HG03432 (cell line): ENCODE measurements at regions not wholly inside any gene's neighbourhood (a gene's known extent, or its start where the extent isn't known, plus 50 kb on each side); places are given as distances from the start of the nearest gene placed in this dataset.

Experiments used
- ATAC-seq: cut with Tn5 transposase; IDR thresholded peaks from one replicate; pipeline ENCODE4 v1.9.1; 2021; ENCODE audit warnings: mild to moderate bottlenecking, moderate library complexity; ENCODE audit not compliant: unreplicated experiment

DNA sequence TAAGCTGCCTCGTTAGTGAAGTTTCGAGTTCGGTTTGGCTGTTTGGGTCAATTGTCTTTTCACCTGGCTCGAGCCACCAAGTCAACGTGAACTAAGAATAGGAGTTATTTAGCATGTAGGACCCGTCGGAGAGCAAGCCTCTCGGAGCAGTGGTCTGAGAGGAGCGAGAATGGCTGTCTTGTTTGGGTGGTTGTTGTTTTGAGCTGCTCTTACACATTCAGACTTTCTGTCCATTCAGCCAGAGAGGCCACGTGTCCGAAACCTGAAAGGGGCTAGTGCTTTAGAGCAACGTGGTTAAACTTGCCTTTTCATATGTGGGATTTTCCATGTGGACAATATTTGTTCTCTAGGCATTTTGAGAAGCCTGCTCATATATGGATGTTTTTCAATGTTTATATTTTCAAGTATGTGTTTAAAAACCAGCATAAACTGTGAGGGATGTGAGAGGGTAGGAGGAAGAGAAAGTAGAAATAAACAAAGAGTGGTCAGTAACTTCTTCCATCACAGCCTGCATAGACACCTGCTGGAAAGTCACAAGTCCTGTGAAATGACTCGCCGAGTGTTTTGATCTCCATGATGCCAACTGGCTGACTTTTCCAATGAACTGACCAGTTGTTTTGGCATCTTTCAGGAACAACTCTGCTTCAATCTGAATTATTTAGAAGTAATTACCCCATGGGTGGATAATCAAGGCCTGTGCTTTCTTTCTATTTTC lies 221.0 kb downstream of the ASCL1 start:
- no peak for ATAC-seq

DNA sequence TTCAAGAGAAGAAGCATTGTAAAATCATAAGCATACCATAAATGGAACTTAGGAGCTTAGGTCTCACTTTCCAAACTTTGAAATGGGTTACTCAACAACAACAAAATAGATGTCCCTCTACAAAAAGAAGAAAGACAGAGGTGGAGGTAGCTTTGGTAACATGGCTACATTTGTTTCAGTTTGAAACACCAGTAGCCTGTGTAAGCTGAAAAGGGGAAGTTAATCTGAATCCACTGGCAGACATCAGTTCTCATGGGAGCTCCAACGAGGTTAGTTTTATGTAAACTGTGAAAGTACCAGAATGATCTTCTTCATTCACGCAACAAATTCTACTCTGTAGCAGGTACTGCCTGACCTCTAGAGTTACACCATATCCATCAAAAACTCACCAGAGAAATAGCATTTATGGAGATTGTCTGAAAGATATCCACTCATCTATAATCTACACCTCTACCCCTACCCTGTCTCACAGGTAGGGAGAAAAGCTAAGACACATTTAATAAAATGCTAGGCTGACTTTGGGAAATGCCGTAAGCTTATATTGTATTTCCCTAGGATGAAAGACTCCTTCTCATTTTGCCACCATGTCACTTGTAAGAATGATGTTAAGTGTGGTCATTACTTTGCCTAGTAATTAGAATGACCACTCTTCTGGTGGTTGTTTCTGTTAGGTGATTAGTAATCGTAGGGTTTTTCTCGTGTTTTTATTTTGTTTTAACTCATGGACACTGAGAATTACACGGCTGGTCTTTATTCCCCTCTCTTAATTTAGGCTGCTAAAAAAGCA lies 224.1 kb downstream of the ASCL1 start:
- ATAC-seq: peak; percentile 92

DNA sequence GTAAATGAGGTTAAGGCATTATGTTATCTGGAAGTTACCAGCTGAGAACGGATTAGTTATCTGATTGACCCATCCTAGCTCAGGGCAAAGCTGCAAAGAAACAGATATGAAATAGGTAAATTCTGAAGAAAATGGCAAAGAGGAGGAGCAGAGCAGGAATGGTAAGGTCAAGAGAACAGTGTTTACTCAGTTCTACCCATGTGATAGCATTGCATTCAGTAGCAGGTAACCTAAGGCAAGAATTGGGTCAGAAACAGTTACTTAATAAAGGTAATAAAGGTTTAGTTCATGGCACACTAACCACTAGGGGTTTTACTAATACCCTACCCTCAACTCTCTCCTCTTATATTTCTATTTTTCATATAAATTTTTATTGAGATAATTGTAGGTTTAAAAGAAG lies 224.8 kb downstream of the ASCL1 start:
- no peak for ATAC-seq

DNA sequence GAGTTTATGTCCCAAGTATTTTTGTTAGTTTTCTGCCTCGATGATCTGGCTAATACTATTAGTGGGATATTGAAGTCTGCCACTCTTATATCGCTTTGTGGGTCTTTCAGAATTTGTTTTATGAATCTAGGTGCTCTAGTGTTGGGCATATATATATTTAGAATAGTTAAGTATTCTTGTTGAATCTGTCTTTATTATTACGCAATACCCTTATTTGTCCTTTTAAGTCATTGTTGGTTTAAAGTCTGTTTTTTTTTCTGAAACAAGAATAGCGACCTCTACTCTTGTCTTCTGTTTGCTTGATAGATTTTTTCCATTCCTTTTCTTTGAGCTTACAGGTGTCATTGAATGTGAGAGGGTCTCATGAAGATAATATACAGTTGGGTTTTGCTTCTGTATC lies 239.0 kb downstream of the ASCL1 start:
- no peak for ATAC-seq

DNA sequence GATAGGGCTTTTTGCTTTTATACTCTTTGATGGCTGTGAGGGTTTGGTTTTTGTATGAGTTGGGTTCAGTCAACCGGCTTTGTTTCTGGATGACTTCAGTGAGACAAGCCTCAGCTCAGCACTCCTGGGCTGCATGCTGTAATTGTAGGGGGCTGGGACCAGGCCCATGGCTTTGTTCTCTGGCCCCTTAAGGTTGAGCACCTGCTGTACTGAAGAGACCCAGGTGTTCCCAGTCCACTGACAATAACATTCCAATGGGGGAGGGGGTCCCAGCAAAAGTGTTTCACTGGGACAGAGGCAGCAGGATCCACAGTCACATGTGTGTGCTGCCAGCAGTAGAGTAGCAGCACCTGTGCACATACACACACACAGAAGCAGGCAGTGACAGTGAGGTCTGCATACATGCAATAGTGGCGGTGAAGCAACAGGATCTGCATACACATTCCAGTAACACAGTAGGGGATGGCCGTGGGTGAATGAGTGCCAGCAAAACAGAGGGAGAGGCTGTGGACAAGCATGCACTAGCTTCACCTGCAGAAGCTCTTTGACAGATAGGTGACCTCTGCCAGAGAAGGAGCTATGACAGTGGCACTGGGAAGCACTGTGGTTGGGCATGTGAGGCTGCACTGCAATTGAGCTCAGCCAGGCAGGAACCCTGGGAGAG lies 240.4 kb downstream of the ASCL1 start:
- no peak for ATAC-seq

DNA sequence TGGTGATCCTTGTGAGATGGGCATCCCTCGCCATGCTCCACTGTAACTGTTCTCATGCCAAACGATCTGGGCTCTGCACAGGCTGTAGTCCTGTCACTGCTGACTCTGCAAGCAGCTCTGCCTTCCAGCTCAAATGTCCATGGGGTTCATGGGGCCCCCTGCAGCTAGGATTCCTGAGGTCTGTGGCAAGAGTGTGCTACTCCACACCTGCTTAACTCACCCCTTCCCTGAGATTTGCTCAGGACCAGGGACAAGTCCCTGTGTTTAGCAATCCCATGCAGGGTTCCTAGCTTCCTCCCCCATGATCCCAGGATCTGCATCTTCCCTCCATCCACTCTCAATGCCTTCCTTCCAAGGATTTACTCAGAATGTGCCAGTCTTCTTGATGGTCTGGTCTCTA lies 241.0 kb downstream of the ASCL1 start:
- ATAC-seq: no peak

DNA sequence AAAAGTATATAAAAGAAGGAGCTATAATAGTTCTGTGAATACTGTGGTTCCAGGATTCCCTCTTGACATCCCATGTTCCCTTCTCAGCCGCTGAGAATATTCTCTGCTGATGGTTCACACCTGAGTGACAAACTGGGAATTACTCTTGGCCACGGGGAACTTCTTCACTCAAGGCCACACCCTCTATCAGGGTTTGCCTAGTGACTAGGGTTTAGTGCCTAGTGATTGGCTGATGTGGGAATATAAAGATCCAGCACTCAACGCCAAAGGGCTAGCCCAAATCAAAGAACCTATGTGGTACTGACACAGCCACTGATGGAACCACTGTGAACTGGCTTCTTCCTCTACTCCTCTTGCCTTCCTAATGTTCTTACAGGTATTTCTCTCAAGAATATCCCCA lies 248.4 kb downstream of the ASCL1 start:
- no peak for ATAC-seq

DNA sequence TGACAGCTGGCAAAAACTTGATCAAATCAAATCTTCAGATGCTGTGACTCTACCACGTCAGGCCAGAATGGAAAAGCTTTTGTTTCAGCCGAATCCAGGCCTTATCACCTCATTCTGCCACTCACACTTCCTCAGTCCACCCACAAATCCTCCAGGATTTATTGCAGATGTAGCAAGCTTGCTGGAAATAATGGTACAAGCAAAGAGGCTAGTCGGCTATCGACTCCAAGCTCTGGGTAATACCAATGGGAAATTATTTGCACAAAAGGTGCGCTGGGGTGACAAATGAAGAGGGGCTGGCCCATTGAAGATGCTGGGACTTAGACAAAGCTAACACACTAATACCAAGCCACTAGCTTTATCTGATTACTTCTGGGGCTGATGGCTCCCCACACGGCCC lies 250.5 kb downstream of the ASCL1 start:
- no peak for ATAC-seq

DNA sequence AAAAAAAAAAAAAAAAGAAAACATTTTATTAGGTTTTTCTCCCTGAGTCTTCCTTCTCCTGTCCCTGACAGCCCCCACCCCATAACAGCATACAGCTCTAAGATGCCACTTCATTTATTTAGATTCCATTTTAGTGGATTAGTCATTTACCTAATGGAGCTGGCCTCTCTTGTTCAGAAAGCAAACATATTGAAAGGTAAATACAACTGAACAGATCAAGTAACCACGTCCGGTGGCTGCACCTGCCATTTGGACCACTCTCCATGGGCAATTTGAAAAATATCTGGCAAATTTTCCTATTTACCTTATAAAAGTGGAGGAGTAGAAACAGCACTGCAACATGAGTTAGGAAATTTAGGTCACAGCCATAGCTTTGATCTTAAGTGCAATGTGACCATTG lies 254.6 kb downstream of the C12orf42 start:
- ATAC-seq: no peak

DNA sequence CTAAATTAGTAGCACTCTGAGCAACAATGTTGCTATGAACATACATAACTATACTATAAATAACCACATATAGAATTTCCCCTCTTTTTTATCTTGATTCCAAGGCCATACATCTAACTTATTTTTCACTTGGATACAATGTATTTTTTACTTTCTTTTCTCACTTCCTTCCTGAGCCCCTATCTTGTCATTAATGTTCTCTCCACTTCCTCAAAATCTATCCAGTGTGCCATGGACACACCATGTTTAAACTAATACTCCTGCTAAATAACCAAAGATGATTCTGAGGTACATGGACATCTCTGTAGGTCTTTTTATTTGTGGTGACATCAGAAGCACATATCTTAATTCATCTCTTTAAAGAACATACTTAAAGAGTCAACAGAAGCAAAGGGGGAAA lies 251.2 kb downstream of the C12orf42 start:
- no peak for ATAC-seq

DNA sequence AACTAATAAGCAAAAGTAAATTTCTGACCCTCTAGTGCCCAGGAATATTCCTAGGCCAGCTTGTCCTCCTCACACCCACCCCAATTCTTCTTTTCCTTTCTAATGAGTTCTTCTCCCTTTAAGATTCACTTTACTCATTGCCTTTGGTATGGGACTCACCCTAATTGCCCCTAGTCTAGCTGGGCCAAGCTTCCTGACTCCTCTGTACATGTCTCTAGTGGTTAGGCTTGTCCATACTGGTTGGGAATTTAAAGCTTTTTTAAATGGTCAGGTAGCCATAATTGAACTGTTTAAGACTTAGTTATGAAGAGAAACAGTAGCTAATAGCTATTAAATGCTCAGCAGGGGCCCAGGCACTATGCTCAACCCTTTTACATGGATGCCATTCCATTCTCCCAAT lies 248.2 kb downstream of the C12orf42 start:
- no peak for ATAC-seq

DNA sequence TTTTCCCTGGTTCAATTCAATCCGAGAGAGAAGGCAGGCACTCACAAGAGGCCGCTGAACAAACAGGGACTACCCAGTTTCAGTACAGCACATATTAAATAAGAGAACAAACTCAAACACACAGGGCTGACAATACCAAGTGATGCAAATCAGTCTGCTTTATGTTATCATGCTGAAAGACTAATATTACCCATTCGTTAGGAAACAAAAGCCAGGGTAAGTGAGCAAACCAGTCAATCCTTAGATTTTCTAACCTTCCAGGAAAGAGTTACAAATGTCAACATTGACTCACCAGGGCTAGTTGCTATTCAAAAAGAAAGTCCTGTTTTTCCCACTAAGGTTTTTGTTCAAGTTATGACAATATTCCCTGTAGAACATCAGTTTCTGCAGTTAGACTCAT lies 246.2 kb downstream of the C12orf42 start:
- ATAC-seq: no peak

DNA sequence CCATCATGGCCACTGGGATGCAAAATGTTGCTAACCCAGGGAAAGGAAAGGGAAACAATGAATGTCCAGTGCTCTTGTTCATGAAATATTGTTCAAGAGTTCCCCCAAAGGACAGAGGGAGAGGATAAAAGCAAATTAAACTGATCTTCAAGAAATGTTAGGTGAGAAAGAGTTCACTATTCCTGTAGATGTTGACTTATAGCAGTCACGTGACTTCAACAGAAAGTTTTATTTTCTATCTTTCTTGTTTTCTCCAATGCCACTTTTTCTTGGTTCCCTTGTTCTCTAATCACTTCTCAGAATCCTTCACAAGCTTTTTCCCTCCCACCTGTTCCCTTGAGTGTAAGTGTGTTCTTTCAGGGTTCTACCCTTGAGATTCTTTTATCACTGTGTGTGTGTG lies 245.3 kb downstream of the C12orf42 start:
- ATAC-seq: no peak
